Left lung (tissue), 4 donors: ENCODE measurements at regions not wholly inside any gene's neighbourhood (a gene's known extent, or its start where the extent isn't known, plus 50 kb on each side); places are given as distances from the start of the nearest gene placed in this dataset.

Experiments used
- ATAC-seq: fragments of 200-7000 bp; cut with Tn5 transposase; one replicate; pipeline ENCODE4 v1.9.1; 2020; ENCODE audit warnings: moderate library complexity
- DNase-seq, 4 donors: peaks; one replicate each; pipeline ENCODE4 v3.0.0-alpha.2; 2013 to 2020
- H3K27ac ChIP-seq, 2 donors: fragments of 200-600 bp; sonication (generic) in 1 of 2; one replicate each; pipeline versions ENCODE4 v1.5.0 to v1.8.0; 2020 to 2021
- H3K27me3 ChIP-seq, 2 donors: fragments of 200-600 bp; sonication (generic) in 1 of 2; one replicate each; pipeline versions ENCODE4 v1.5.0 to v1.8.0; 2020 to 2021
- H3K36me3 ChIP-seq, 2 donors: fragments of 200-600 bp; sonication (generic) in 1 of 2; one replicate each; pipeline versions ENCODE4 v1.5.0 to v1.8.0; 2020 to 2021
- H3K4me1 ChIP-seq, 2 donors: fragments of 200-600 bp; one replicate each; pipeline ENCODE4 v1.8.0; 2021
- H3K4me3 ChIP-seq, 2 donors: fragments of 200-600 bp; sonication (generic) in 1 of 2; one replicate each; pipeline versions ENCODE4 v1.5.0 to v1.8.0; 2020 to 2021; ENCODE audit warnings: mild to moderate bottlenecking in 1 of 2
- H3K9me3 ChIP-seq, 2 donors: fragments of 200-600 bp; sonication (generic) in 1 of 2; one replicate each; pipeline versions ENCODE4 v1.5.0 to v1.8.0; 2020 to 2021
- CTCF ChIP-seq, 2 donors: fragments of 200-600 bp; sonication (generic) in 1 of 2; IDR thresholded peaks; one replicate each; pipeline versions ENCODE4 v1.5.0 to v1.8.0; 2021; ENCODE audit warnings: antibody characterized with exemption in 2 of 2
- intact Hi-C, 2 donors: fragments of 100-400 bp; cut with DNase I; formaldehyde crosslinking; loops; one replicate each; pipeline versions ENCODE4 v1.11.2 to v1.14.2; 2022
- donor health status: DM: no; HTN: yes; CAD: no.
- donor health status: DM: no; HTN: no; CAD: no.

GRCh38 chr4:186003746-186004145 is 65.2 kb upstream of the TLR3 start:
- H3K4me1 ChIP-seq = no peaks in the 10 kb centered on the region
- H3K27me3 ChIP-seq = no peaks in the 10 kb centered on the region
- intact Hi-C loops = no loop called here

GRCh38 chr4:186008057-186008456 is 60.9 kb upstream of the TLR3 start:
- Histone ChIP-seq H3K9me3 (no peaks in the 10 kb centered on the region), H3K36me3 (no peaks in the 10 kb centered on the region), H3K4me3 (no peak overlapping the region), H3K27me3 (no peaks in the 10 kb centered on the region), H3K4me1 (no peaks in the 10 kb centered on the region), H3K27ac (no peak overlapping the region)
- intact Hi-C loops = no loop called here
- DNase-seq (no peak), ATAC-seq (no peak)
- TF ChIP-seq CTCF (IDR thresholded peaks at IDR 0.05) = no peak

More at GRCh38 chr4:186003746-186004145, 65.2 kb upstream of the TLR3 start:
- TF ChIP-seq CTCF (IDR thresholded peaks at IDR 0.05) = no peak
- no peak overlapping the region for H3K27ac ChIP-seq
- no peaks in the 10 kb centered on the region for H3K36me3 ChIP-seq
- DNase-seq = no peak
- no peak overlapping the region for H3K4me3 ChIP-seq
- H3K9me3 ChIP-seq = no peaks in the 10 kb centered on the region
- ATAC-seq = no peak

GRCh38 chr4:186009976-186010375 is 59.0 kb upstream of the TLR3 start:
- Histone ChIP-seq H3K9me3 (no peaks in the 10 kb centered on the region), H3K27me3 (no peaks in the 10 kb centered on the region), H3K36me3 (no peaks in the 10 kb centered on the region), H3K27ac (no peak overlapping the region), H3K4me3 (no peak overlapping the region), H3K4me1 (no peaks in the 10 kb centered on the region)
- TF ChIP-seq CTCF (IDR thresholded peaks at IDR 0.05) = no peak
- DNase-seq (no peak), ATAC-seq (no peak)
- intact Hi-C loops = no loop called here

GRCh38 chr4:186010821-186011220 is 58.1 kb upstream of the TLR3 start:
- intact Hi-C loops = no loop called here
- no peaks in the 10 kb centered on the region for H3K9me3 ChIP-seq
- no peaks in the 10 kb centered on the region for H3K4me1 ChIP-seq
- no peaks in the 10 kb centered on the region for H3K36me3 ChIP-seq
- no peak overlapping the region for H3K27ac ChIP-seq
- H3K27me3 ChIP-seq = no peaks in the 10 kb centered on the region
- ATAC-seq (no peak), DNase-seq (no peak)
- no peak for TF ChIP-seq CTCF (IDR thresholded peaks at IDR 0.05)
- H3K4me3 ChIP-seq = no peak overlapping the region

- H3K4me3 ChIP-seq = no peak overlapping the region
- TF ChIP-seq CTCF (IDR thresholded peaks at IDR 0.05) = no peak
- no peak for DNase-seq
- no peak overlapping the region for H3K27ac ChIP-seq
- no peaks in the 10 kb centered on the region for H3K36me3 ChIP-seq
- no peaks in the 10 kb centered on the region for H3K4me1 ChIP-seq
- H3K9me3 ChIP-seq = no peaks in the 10 kb centered on the region
- ATAC-seq = no peak
- no peaks in the 10 kb centered on the region for H3K27me3 ChIP-seq
- intact Hi-C loops = no loop called here
Measured at GRCh38 chr4:186012071-186012470, 56.9 kb upstream of the TLR3 start.
